ENCODE measurements at regions not wholly inside any gene's neighbourhood (a gene's known extent, or its start where the extent isn't known, plus 50 kb on each side); places are given as distances from the start of the nearest gene placed in this dataset.
"Not testable (repeated sequence)": the region's sequence is repeated elsewhere in the genome, so short reads cannot be mapped to it uniquely, and the experiment has no call there.

DNA sequence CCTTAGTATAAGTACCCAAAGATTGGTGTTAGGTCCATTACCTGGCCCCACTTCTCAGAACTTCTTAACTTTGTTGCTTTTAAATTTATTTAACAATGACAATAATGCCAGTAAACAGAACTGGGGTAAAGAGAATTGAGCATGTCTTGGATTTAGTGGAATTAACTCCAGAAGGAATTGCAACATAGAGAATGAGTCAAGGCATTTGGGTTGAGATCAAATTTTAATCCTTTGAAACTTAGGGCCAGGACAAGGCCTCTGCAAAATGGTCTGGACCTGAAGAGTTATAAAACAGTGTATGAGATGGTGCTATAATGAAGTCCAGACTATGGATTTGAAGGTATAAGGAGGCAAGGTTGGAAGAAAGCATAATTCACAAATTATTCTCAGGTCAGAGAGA lies 1030.4 kb downstream of the SLITRK5 start:
- no peak for DNase-seq (ENCODE audit: low read depth, low spot score)

DNA sequence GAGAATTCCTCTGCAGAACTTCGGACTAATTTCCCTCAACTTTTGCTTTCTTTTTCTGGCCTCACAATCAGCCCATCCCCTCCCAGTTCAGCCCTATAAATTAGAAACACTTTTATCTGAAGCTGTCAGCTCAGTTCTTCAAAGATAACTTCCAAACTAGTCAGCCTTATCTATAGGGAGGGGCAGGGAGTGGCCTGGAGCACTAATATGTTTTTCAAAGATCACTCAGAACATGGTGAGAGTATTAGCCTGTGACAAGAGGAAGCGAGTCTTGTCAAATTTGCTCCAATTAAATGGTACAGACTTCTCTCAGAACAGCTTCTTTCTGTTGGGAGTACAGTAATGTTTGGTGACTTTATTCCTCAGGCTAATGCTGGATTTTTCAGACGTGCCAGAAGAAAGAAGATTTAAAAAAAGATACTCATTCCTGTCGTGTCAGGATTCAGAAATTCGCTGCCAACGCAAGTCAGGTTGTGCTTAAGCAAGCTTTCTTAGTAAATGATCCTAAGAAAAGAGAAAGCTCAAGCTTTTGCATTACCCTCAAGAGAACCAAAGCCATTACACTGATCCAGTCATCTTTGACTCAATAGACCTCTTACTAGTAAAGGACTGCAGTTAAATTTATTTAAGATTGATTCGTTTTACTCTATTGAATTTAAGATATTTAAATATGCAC lies 1033.6 kb downstream of the SLITRK5 start:
- DNase-seq (ENCODE audit: low read depth, low spot score) = no peak

DNA sequence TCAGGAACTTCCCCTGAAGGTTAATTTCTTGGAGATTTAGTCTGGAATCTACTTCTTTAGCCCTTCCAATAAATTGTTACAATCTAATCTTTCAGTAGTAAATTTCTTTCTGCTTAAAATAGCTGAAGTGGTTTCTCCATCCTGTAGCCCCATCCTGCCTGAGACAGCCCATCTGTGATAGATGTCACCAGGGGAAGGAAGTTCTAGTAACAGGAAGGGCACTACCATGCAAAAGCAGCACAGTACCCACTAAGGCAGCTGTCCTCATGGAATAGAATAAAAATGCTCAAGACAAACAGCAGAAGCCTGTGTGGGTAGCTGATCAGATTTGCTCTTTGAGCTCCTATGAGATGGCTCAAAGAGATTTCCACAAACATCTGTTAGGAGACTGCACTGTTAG lies 1036.5 kb downstream of the SLITRK5 start:
- DNase-seq (ENCODE audit: low read depth, low spot score) = no peak

DNA sequence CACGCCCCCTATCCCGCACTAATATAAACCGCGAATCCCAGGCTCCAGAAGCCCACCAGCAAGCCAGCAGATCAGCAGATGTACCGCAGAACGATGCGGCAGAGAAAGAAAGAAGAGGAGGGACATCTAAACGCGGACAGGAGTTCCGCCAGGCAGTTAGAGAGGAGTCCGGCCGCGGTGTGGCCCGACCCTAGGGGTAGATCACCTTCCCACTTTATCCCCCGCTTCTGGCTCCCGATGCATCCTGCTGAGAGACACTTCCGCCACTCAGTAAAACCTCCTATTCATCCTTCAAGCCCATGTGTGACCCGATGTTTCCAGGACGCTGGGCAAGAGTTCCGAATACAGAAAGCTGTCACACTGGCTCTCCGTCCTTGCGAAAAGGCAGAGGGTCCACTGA lies 1046.8 kb downstream of the SLITRK5 start:
- no peak for DNase-seq (ENCODE audit: low read depth, low spot score)

DNA sequence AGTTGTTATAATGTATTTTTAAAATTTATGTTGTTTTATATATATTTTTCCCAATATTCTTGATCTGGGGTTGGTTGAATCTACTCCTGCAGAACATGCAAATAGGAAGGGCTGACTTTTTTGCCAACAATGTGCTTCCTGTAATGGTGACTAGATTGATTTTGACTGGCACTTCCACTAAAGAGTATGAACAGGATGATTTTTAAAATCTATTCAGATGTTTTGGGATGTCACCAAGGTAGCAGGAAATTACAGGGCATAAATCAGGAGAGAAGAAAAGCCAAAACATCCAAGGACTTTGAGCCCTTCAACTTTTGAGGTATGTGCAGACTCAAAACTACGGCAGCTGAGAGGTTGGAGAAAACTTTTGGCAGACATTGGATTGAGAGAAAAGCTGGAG lies 1047.6 kb downstream of the SLITRK5 start:
- no peak for DNase-seq (ENCODE audit: low read depth, low spot score)

DNA sequence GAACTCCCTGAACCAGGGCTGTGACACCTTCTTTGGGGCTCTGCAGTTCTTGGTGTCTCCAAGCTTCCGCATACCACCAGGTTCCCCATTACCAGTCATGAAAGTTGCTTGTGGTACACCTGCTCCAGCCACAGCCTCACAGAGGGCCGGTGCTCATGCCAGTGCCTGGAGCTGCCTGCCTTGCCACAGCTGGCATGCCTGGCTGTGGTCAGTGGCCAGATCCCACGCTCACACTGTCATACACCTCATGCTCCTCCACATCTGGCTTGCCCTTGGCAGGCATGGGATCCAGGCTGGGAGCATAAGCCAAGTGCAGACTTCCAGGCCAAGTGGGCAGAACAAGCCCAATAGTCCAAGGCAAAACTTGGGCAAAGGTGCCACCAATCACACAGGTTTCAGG lies 1054.9 kb downstream of the SLITRK5 start:
- DNase-seq (ENCODE audit: low read depth, low spot score) = no peak

DNA sequence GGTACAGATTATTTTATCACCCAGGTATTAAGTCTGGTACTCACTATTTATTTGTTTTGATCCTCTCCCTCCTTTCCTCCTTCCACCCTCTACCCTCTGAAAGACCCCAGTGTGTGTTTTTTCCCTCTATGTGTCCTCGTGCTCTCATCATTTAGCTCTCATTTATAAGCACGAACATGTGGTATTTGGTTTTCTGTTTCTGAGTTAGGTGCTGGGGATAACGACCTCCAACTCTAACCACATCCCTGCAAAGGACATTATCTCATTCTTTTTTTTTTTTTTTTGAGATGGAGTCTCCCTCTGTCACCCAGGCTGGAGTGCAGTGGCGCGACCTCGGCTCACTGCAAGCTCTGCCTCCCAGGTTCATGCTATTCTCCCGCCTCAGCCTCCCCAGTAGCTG lies 1056.1 kb downstream of the SLITRK5 start:
- not testable (repeated sequence) for DNase-seq (ENCODE audit: low read depth, low spot score)

DNA sequence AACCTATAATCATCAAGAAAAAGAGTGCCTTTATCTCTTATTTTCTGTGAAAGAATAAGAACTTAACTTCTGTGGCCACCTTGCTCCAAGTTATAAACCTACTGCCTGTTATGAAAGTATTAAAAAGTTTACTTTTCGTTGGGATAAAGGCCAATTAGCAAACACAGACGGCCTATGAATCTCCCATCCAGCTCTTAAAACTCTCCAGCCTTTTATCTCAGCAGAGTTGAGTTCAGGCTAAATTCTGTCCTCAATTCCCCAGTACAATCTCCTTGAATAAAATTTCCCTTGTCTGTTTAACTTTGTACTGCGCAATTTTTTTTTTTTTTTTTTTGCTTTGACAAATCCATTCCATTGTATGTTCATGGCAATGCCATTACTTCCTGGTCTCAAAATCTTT lies 1058.4 kb downstream of the SLITRK5 start:
- DNase-seq (ENCODE audit: low read depth, low spot score) = no peak

DNA sequence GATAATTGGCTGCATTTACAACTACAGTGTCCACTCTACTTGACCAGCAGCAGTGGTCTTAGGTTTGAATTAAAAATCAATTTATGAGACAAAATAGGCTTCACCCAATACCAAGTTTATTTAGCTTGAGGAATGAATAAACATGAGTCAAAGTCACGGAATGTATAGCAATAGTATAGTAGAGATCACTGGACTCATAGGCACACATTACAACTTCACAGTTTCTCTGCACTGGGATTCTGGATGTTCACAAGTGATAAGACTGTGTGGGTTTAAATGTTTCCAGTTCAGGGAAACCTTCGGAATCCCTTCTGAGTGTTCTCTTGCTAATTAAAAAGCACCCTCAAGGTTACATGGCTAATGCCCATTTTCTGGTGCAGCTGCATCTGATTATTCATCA lies 1064.9 kb downstream of the SLITRK5 start:
- DNase-seq (ENCODE audit: low read depth, low spot score) = no peak

DNA sequence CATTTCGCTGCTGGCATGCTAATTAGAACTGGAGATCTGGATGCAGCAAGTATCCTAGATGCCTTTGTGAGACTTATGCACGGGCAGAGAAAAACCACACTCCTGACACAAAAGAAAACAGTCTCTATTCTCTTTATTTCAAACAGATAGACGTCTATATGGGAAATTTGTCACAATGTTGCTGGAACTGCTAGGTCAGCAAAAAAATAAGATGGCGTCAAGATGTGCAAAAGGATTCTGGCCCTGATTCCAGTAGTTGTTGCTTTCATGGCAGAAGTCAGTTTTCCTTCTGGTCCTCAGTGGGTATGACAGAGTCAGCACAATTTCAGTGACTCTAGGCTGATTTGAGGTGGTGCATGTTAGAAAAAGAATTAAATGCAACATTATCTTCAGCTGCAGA lies 1068.0 kb downstream of the SLITRK5 start:
- DNase-seq (ENCODE audit: low read depth, low spot score) = no peak

DNA sequence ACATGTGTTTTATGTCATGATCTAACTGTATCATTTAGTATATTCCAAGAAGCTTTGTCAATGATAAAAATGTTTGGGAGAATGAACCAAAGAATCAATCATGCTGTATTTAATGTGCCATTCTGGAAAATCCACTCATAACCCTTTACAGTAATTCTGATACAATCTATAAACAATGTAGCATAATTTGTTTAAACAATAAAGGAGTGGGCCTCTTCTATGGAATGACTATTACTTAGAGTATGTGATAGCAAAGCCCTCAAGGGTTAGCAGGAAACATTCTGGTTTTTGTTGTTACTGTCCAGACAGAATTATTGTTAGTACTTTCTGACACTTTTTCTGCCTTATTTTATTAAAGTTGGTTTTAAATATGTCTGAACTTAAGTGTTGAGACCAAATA lies 1073.1 kb downstream of the SLITRK5 start:
- DNase-seq (ENCODE audit: low read depth, low spot score) = no peak

DNA sequence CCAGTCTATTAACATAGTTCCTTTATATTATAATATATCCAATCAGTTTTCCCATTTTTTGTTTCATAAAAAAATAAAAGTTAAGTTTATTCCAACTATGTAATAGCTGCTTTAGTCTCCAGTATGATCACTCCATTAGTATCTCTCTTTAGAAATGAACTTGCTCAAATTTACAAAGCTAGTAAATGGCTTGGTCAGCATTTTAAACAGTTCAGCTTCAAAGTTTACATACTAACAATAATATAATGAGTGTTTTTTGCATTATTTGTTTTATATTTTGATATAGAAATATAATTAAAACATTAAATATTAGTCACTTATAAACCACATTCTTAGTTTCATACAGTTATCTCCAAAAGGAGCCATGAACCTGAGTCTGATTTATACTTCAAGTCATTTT lies 1073.8 kb downstream of the SLITRK5 start:
- no peak for DNase-seq (ENCODE audit: low read depth, low spot score)

DNA sequence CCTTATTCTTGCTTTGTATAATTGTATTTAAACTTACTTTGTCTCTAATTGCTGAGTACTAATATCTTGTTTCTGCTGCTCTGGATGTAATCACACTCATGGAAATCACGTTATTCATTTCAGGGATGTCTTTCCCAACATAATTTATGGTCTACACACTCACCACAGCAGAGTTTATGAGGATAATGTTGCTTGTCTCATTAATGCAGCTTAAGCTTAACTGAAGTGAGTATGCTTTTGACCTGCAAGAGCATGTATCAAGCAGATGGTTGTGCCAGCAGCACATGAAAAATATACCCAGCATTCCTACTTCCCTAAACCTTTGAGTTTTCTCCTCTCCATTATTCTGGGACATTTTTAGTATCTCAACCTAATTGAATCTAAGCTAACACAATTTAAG lies 1080.9 kb downstream of the SLITRK5 start:
- no peak for DNase-seq (ENCODE audit: low read depth, low spot score)

DNA sequence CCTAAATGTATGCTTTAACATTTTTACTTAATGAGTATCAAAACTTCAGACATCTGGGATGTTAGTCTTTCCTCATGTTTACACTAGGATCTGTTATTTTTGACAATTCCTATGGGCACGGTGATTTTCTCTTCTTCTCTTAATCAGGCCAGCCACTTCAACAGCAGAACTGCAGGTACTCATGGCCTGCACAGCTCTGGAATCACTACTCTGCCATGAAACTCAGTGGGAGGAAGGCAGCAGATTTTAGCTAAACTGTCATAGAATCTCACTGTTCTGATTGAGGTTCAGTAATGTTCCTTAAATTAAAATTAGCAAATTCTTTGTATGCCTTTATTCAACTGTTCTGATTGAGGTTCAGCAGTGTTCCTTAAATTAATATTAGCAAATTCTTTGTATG lies 1083.0 kb downstream of the SLITRK5 start:
- no peak for DNase-seq (ENCODE audit: low read depth, low spot score)

DNA sequence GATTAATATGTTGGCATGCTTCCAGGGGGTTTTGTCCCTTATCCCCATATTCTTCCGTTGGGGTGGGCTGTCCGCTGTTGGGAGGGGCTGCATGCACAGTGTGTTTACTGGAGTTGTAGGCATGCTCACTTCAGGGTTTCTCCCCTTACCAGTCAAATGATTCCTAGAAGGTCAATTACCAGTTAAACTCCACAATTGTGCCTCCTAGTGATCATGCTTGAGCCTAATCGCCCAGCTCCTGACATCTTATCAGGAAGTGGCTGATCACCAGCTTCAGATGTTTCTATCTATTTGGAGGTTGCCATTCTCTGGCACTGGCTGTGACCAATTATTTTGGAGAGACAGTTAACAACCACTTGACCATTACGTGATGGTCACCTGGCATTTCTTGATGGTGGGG lies 1090.0 kb downstream of the SLITRK5 start:
- DNase-seq (ENCODE audit: low read depth, low spot score) = no peak

DNA sequence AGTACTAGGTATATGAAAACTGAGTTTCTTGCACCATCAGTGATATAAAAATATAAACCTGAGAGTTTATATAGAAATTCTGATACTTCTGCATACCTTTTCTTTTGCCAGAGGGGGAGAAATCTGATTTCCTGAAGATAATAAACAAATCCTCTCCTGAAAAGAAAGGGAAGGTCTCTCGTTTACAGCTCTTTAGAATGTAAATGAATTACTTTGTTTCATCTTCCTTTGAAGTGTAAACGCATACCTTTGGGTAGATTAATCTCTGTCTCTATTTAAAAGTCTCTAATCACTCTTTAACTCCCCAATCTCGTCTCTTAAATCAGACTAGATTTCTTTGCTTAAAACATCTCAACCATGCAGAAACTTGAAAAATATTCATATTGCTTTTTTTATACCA lies 1092.9 kb downstream of the SLITRK5 start:
- DNase-seq (ENCODE audit: low read depth, low spot score) = no peak

DNA sequence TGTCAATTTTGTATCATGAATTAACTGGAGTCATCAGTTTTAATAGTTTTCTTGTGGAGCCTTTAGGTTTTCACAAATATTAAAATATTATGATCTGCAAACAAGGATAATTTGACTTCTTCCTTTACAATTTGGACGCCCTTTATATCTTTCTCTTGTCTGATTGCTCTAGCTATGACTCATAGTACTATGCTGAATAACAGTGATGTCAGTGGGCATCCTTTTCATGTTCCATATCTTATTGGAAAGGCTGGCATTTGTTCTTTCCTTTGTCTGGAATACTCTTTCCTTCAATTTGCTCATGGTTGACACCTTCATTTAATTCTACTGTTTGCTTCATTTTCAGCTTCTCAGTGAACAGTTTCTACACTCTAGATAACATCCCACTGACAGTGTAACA lies 1129.3 kb downstream of the SLITRK5 start:
- no peak for DNase-seq (ENCODE audit: low read depth, low spot score)

DNA sequence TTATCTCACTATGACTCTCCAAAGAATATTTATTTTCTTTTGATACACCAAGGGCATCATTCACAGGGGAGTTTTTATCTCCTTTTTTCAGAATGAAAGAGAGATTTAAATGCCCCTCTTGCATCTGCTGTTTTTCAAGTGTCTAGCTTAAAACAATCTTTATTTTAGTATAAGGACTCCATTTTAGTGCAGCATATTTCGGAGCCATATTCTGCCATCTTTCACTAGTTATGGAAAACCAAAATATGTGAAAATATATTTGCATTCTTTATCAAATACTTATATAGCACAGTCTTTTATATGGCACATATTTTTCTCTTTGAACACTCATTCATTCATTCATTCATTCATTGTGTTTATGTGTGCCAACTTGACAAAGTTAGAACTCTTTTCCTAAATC lies 1130.2 kb downstream of the SLITRK5 start:
- DNase-seq (ENCODE audit: low read depth, low spot score) = no peak

DNA sequence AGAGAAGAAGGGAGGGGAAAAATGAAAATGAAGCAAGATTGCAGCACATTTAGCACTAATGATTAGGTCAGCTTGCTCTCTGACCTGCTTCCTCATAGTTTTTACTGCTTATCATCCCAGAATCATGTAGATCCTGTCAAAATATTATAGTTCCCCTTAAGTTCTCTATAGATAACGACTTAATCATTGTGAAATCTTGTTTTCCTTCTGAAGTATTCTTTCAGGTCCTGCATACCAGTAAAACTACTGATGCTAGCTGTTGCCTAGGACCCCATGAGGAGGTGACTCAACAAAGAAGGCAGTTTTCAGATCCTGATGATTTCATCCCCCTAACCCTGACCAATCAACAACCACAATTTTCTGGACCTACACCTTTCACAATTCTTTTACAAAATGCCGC lies 1131.7 kb downstream of the SLITRK5 start:
- DNase-seq (ENCODE audit: low read depth, low spot score) = no peak

DNA sequence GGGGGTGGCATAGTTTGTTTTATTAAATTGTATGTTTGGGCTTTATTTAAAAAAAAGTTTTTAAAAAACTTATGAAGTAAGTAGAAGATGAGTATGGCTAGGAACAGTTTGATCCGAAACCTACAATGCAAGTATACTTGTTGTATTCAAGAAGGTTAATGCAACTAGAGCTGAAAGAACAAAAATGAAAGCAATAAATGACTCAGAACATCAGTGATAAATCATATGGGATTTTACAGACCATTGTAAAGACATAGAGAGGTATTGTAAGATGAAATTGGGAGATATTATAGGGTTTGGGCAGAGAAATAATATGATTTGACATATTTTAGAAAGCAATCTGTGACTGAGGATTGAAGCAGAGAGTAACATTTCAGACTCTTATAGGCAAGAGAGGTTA lies 1135.3 kb downstream of the SLITRK5 start:
- no peak for DNase-seq (ENCODE audit: low read depth, low spot score)

DNA sequence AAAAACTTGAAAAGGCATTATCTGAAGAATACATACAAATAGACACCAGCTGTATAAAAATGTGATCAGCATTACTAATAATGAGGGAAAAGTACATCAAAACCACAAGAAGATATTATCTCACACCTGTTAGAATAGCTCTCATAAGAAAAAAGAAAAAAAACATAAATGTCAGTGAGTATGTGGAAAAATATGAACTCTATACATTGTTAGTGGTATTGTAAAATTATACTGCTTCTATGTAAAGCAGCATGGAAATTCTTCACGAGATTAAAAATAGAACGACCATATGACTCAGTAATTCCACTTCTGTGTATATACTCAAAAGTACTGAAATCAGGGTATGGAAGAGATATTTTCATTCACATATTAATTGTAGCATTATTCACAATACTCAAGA lies 1146.4 kb downstream of the SLITRK5 start:
- no peak for DNase-seq (ENCODE audit: low read depth, low spot score)

DNA sequence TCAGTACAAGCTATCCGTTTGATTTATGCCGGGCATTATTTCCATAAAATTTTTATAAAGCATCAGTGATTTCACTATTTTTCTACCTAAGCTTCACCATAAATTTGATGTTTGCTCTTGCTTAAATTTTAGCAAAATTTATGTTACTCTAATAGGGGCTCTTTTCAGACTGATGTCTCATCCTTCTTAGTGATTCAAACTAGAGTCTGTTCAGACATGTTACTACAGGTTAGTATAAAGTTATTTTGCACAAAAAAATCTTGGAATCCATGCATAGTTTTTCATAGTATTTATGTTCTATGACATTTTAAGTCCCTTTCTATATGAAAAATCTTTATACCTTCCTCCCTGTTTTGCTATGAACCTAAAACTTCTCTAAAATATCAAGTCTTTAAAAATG lies 1151.9 kb downstream of the SLITRK5 start:
- no peak for DNase-seq (ENCODE audit: low read depth, low spot score)

DNA sequence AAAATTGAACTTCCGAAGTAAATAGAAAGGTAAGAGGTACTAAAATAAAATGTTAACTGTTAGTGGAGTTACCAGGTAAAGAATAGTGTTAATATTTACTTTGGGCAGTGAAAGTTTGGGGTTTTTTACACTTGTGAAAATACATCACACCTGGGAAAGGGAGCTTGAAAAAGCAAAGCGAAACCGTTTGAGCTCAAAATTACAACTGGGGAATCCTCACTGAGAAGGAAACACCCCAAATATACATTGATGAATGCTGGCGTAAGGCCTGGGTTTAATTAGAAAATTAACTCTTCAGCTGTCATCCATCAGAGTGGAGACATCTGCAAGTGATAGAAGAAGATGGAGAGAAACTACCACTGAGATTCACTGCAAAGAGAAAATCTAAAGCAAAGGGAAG lies 1153.0 kb downstream of the SLITRK5 start:
- no peak for DNase-seq (ENCODE audit: low read depth, low spot score)

DNA sequence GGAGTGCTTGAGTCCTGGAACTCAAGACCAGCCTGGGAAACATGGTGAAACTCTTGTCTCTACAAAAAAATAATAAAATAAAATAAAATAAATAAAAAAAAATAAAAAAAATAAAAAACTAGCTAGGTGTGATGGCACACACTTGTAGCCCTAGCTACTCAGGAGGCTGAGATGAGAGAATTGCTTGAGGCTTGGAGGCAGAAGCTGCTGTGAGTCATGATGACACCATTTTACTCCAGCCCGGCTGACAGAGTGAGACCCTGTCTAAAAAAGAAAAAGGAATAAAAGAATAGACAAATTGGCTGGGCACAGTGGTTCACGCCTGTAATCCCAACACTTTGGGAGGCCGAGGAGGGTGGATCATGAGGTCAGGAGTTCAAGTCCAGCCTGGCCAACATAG lies 1168.9 kb downstream of the SLITRK5 start:
- DNase-seq (ENCODE audit: low read depth, low spot score) = no peak

All from activated naive CD8-positive, alpha-beta T cell treated with anti-CD3 and anti-CD28 coated beads, Interleukin-2, amount 50 U/mL, for 16 hours (primary cell).